ENCODE measurements at regions not wholly inside any gene's neighbourhood (a gene's known extent, or its start where the extent isn't known, plus 50 kb on each side); places are given as distances from the start of the nearest gene placed in this dataset.

DNA sequence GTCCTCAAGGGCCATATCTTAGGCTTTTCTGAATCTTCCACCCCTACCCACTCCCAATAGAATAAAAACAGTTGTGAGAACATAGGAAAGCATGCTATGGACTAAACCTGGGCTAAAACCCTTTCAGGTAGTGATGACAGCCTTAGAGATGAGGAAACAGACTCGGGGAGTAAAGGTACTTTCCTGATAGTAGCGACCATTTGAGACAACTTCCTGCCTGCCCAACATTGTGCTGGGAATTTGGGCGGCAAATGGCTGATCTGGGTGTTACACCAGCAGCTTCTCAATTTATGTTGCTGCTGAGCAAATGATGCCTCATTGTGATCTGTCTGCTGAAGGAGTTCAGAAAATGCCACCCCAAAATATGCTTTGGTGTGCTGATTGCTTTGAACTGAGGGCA lies 66.6 kb downstream of the TMEM17 start:
- Mint-ChIP-seq H3K27ac (no peak overlapping the region), H3K4me3 (no peak overlapping the region), H3K4me1 (no peaks in the 10 kb centered on the region), H3K36me3 (no peaks in the 10 kb centered on the region), H3K27me3 (ENCODE audit: low read depth) (no peaks in the 10 kb centered on the region; the same call in 1 of the 2 replicates), H3K9me3 (peaks cover 14% of the 10 kb centered on the region)
- ATAC-seq (no peak), DNase-seq (ENCODE audit: low spot score) (no peak)
- POLR2A ChIA-PET: no interaction called here
- TF ChIP-seq, protein P1, sequence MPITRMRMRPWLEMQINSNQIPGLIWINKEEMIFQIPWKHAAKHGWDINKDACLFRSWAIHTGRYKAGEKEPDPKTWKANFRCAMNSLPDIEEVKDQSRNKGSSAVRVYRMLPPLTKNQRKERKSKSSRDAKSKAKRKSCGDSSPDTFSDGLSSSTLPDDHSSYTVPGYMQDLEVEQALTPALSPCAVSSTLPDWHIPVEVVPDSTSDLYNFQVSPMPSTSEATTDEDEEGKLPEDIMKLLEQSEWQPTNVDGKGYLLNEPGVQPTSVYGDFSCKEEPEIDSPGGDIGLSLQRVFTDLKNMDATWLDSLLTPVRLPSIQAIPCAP (CRISPR knock-in tag; IDR thresholded peaks at IDR 0.05): no peak
- TF ChIP-seq, protein P2, sequence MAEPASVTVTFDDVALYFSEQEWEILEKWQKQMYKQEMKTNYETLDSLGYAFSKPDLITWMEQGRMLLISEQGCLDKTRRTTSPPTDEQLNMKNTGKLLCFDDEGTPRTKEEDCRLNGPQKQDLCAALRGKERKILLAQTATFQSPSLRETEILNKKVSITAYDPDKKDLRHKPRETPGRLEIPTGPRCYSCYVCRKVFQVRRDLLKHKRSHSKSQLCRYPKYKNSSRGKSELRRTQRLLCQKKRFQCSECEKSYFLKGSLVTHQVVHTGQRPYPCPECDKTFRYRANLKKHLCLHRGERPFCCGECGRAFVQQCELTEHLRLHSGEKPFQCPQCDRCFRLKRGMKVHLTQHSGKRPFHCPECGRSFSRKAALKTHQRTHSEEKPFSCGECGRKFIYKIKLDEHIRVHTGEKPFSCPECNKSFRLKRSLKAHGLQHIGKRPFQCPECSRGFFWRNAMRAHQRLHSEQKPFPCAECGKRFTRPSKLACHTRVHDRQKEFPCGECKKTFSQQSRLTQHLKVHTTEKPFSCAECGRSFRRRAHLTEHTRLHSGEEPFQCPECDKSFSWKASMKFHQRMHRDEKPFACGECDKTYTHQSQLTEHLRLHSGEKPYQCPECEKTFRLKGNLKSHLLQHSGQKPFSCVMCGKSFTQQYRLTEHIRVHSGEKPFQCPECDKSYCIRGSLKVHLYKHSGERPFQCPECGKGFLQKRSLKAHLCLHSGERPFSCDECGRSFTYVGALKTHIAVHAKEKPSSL (CRISPR knock-in tag; conservative IDR thresholded peaks at IDR 0.05): no peak
- TF ChIP-seq CBFB (CRISPR knock-in tag; IDR thresholded peaks at IDR 0.05; ENCODE audit: low read depth) (no peak), ZNF121 (CRISPR knock-in tag; IDR thresholded peaks at IDR 0.05) (no peak), ZNF416 (CRISPR knock-in tag; IDR thresholded peaks at IDR 0.05) (no peak), SP1 (CRISPR knock-in tag; conservative IDR thresholded peaks at IDR 0.05) (no peak), MYBL2 (CRISPR knock-in tag; IDR thresholded peaks at IDR 0.05) (no peak), ELF4 (CRISPR knock-in tag; IDR thresholded peaks at IDR 0.05; ENCODE audit: low read depth) (no peak), NR1H2 (CRISPR knock-in tag; IDR thresholded peaks at IDR 0.05) (no peak), TCF7 (CRISPR knock-in tag; IDR thresholded peaks at IDR 0.05; ENCODE audit: low read depth) (no peak), PRRX2 (CRISPR knock-in tag; IDR thresholded peaks at IDR 0.05) (no peak), ZNF263 (CRISPR knock-in tag; IDR thresholded peaks at IDR 0.05; ENCODE audit: low read depth) (no peak), TEAD1 (CRISPR knock-in tag; IDR thresholded peaks at IDR 0.05) (no peak), TEAD4 (CRISPR knock-in tag; IDR thresholded peaks at IDR 0.05) (no peak)
- TF ChIP-seq, protein P3, sequence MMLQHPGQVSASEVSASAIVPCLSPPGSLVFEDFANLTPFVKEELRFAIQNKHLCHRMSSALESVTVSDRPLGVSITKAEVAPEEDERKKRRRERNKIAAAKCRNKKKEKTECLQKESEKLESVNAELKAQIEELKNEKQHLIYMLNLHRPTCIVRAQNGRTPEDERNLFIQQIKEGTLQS (CRISPR knock-in tag; conservative IDR thresholded peaks at IDR 0.05): no peak
- CTCF ChIA-PET: no interaction called here

DNA sequence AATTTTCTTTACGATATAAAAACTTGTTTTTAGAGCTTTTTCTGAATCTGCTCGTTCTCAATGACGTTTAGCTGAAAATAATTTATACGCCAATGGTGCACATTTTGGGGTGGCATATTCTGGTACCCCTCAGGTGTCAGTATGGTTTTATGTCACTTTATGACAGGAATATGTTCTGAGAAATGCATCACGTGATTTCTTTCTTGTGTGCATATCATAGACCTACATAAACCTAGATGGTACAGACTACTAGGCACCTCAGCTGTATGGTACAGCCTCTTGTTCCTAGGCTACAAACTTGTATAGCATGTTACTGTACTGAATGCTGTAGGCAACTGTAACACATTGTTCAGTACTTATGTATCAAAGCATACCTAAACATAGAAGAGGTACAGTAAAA lies 68.2 kb downstream of the TMEM17 start:
- Mint-ChIP-seq H3K4me3 (no peak overlapping the region), H3K36me3 (no peaks in the 10 kb centered on the region), H3K4me1 (no peaks in the 10 kb centered on the region), H3K27ac (no peak overlapping the region), H3K9me3 (peaks cover 14% of the 10 kb centered on the region), H3K27me3 (ENCODE audit: low read depth) (no peaks in the 10 kb centered on the region; the same call in 1 of the 2 replicates)
- CTCF ChIA-PET: interaction anchor here (1.0 kb wide), 1 partner anchor 19 kb away, joined by 4 read pairs; no protein-coding TSS in a partner anchor
- POLR2A ChIA-PET: no interaction called here
- ATAC-seq (no peak), DNase-seq (ENCODE audit: low spot score) (no peak)
- TF ChIP-seq NR1H2 (CRISPR knock-in tag; IDR thresholded peaks at IDR 0.05): no peak
- no peak for TF ChIP-seq E2F4 (CRISPR knock-in tag; IDR thresholded peaks at IDR 0.05; ENCODE audit: borderline replicate concordance, low read depth)
- TF ChIP-seq GTF2I (CRISPR knock-in tag; conservative IDR thresholded peaks at IDR 0.05): no peak
- no peak for TF ChIP-seq NFE2L1 (CRISPR knock-in tag; IDR thresholded peaks at IDR 0.05)
- TF ChIP-seq SP1 (CRISPR knock-in tag; conservative IDR thresholded peaks at IDR 0.05): no peak
- TF ChIP-seq RORB (CRISPR knock-in tag; IDR thresholded peaks at IDR 0.05): no peak
- no peak for TF ChIP-seq MXD4 (CRISPR knock-in tag; IDR thresholded peaks at IDR 0.05; ENCODE audit: borderline replicate concordance)
- TF ChIP-seq TCF7 (CRISPR knock-in tag; IDR thresholded peaks at IDR 0.05; ENCODE audit: low read depth): no peak
- no peak for TF ChIP-seq FOXP4 (CRISPR knock-in tag; IDR thresholded peaks at IDR 0.05)
- TF ChIP-seq PRRX2 (CRISPR knock-in tag; IDR thresholded peaks at IDR 0.05): no peak
- TF ChIP-seq OVOL2 (CRISPR knock-in tag; IDR thresholded peaks at IDR 0.05; ENCODE audit: borderline replicate concordance): no peak
- no peak for TF ChIP-seq ESRRA (CRISPR knock-in tag; IDR thresholded peaks at IDR 0.05; ENCODE audit: borderline replicate concordance)
- TF ChIP-seq ZSCAN18 (CRISPR knock-in tag; IDR thresholded peaks at IDR 0.05): no peak
- TF ChIP-seq JUN (CRISPR knock-in tag; IDR thresholded peaks at IDR 0.05): no peak
- TF ChIP-seq CDX4 (CRISPR knock-in tag; IDR thresholded peaks at IDR 0.05; ENCODE audit: borderline replicate concordance): no peak

Measured in WTC11 (cell line).